Suprapubic skin (tissue), 4 donors: ENCODE measurements at regions not wholly inside any gene's neighbourhood (a gene's known extent, or its start where the extent isn't known, plus 50 kb on each side); places are given as distances from the start of the nearest gene placed in this dataset.

ENCODE experiments used
- DNase-seq, 2 donors: peaks; one replicate each; pipeline ENCODE4 v3.0.0-alpha.2; 2019; ENCODE audit warnings: low spot score in 2 of 2
- H3K27ac ChIP-seq: fragments of 200-600 bp; sonication (generic); one replicate; pipeline ENCODE4 v1.5.1; 2019
- H3K27me3 ChIP-seq: fragments of 200-600 bp; sonication (generic); one replicate; pipeline ENCODE4 v1.5.1; 2019
- H3K36me3 ChIP-seq: fragments of 200-600 bp; sonication (generic); one replicate; pipeline ENCODE4 v1.5.1; 2019
- H3K4me1 ChIP-seq: fragments of 200-600 bp; sonication (generic); one replicate; pipeline ENCODE4 v1.5.1; 2019
- H3K4me3 ChIP-seq: fragments of 200-600 bp; sonication (generic); one replicate; pipeline ENCODE4 v1.5.1; 2019; ENCODE audit warnings: mild to moderate bottlenecking
- H3K9me3 ChIP-seq: fragments of 200-600 bp; sonication (generic); one replicate; pipeline ENCODE4 v1.5.1; 2019
- CTCF ChIP-seq, 2 donors: fragments of 200-600 bp in 1 of 2; fragments of 450-650 bp in 1 of 2; sonication (generic) in 1 of 2; IDR thresholded peaks; one replicate each; pipeline ENCODE4 v1.5.1; 2016 to 2019; ENCODE audit warnings: antibody characterized with exemption in 2 of 2, mild to moderate bottlenecking in 1 of 2, moderate library complexity in 1 of 2
- EP300 ChIP-seq: sonication (generic); formaldehyde crosslinking; IDR thresholded peaks from one replicate; pipeline ENCODE4 v1.6.1; 2017; ENCODE audit warnings: antibody characterized with exemption
- POLR2A ChIP-seq, 2 donors: fragments of 450-650 bp; IDR thresholded peaks; one replicate each; pipeline ENCODE4 v1.6.1; 2017; ENCODE audit warnings: antibody characterized with exemption in 2 of 2, mild to moderate bottlenecking in 2 of 2, moderate library complexity in 2 of 2
- POLR2AphosphoS5 ChIP-seq, 3 donors: sonication (generic); formaldehyde crosslinking; IDR thresholded peaks; one replicate each; pipeline ENCODE4 v1.6.1; 2017; ENCODE audit warnings: antibody characterized with exemption in 3 of 3
- WGBS: methylation state at CpG from one replicate; pipeline ENCODE4 v1.1.5; 2018; 5-methylcytosine and 5-hydroxymethylcytosine counted together

- TF ChIP-seq CTCF (IDR thresholded peaks at IDR 0.05) (no peak), POLR2AphosphoS5 (IDR thresholded peaks at IDR 0.05) (no peak), POLR2A (IDR thresholded peaks at IDR 0.05) (no peak), EP300 (no peak)
- Histone ChIP-seq H3K4me1 (peaks cover 4% of the 10 kb centered on the region), H3K9me3 (no peaks in the 10 kb centered on the region), H3K27ac (no peak overlapping the region), H3K4me3 (no peak overlapping the region), H3K36me3 (no peaks in the 10 kb centered on the region), H3K27me3 (no peaks in the 10 kb centered on the region)
- no peak for DNase-seq
- 66% methylated on average over 6 of the region's 28 CpGs for WGBS
These were observed 59.2 kb downstream of the C9orf50 start for GRCh38 chr9:129561594-129562281.

GRCh38 chr9:129560881-129561306 lies 60.0 kb downstream of the C9orf50 start:
- no peak for DNase-seq

GRCh38 chr9:129559506-129559881 lies 61.4 kb downstream of the C9orf50 start:
- H3K9me3 ChIP-seq: no peaks in the 10 kb centered on the region
- no peaks in the 10 kb centered on the region for H3K36me3 ChIP-seq
- TF ChIP-seq EP300 (no peak), POLR2A (IDR thresholded peaks at IDR 0.05) (no peak), POLR2AphosphoS5 (IDR thresholded peaks at IDR 0.05) (no peak), CTCF (IDR thresholded peaks at IDR 0.05) (no peak)
- H3K4me1 ChIP-seq: peaks cover 4% of the 10 kb centered on the region
- no peak for DNase-seq
- no peak overlapping the region for H3K27ac ChIP-seq
- no peak overlapping the region for H3K4me3 ChIP-seq
- no peaks in the 10 kb centered on the region for H3K27me3 ChIP-seq
- 96% methylated on average over 4 of the region's 4 CpGs for WGBS

More at GRCh38 chr9:129560881-129561306, 60.0 kb downstream of the C9orf50 start:
- 92% methylated on average over 13 of the region's 13 CpGs for WGBS
- H3K36me3 ChIP-seq: no peaks in the 10 kb centered on the region
- no peak overlapping the region for H3K4me3 ChIP-seq
- no peak for TF ChIP-seq POLR2AphosphoS5 (IDR thresholded peaks at IDR 0.05)
- no peak for TF ChIP-seq CTCF (IDR thresholded peaks at IDR 0.05)
- no peak for TF ChIP-seq POLR2A (IDR thresholded peaks at IDR 0.05)
- no peak for TF ChIP-seq EP300
- no peaks in the 10 kb centered on the region for H3K9me3 ChIP-seq
- no peaks in the 10 kb centered on the region for H3K27me3 ChIP-seq
- H3K27ac ChIP-seq: no peak overlapping the region
- peaks cover 4% of the 10 kb centered on the region for H3K4me1 ChIP-seq

- WGBS: 68% methylated on average over 21 of the region's 21 CpGs
- Histone ChIP-seq H3K4me3 (no peak overlapping the region), H3K4me1 (peaks cover 4% of the 10 kb centered on the region), H3K36me3 (no peaks in the 10 kb centered on the region), H3K27ac (no peak overlapping the region), H3K27me3 (no peaks in the 10 kb centered on the region), H3K9me3 (no peaks in the 10 kb centered on the region)
- no peak for TF ChIP-seq POLR2AphosphoS5 (IDR thresholded peaks at IDR 0.05)
- TF ChIP-seq POLR2A (IDR thresholded peaks at IDR 0.05): no peak
- no peak for TF ChIP-seq EP300
- no peak for TF ChIP-seq CTCF (IDR thresholded peaks at IDR 0.05)
- no peak for DNase-seq
These were observed 62.1 kb downstream of the C9orf50 start for GRCh38 chr9:129558551-129559505.

GRCh38 chr9:129558063-129558550 lies 62.8 kb downstream of the C9orf50 start:
- Histone ChIP-seq H3K27me3 (no peaks in the 10 kb centered on the region), H3K9me3 (no peaks in the 10 kb centered on the region), H3K4me1 (peaks cover 4% of the 10 kb centered on the region), H3K4me3 (no peak overlapping the region), H3K27ac (no peak overlapping the region), H3K36me3 (no peaks in the 10 kb centered on the region)
- no peak for DNase-seq
- WGBS: 50% methylated on average over 16 of the region's 16 CpGs
- TF ChIP-seq EP300 (no peak), POLR2AphosphoS5 (IDR thresholded peaks at IDR 0.05) (no peak)
